HepG2 (cell line): ENCODE measurements at regions not wholly inside any gene's neighbourhood (a gene's known extent, or its start where the extent isn't known, plus 50 kb on each side); places are given as distances from the start of the nearest gene placed in this dataset.

Source experiments
- ATAC-seq: fragments of 200-7000 bp; cut with Tn5 transposase; 3 replicates; pipeline ENCODE4 v1.9.1; 2020; ENCODE audit warnings: mild to moderate bottlenecking, moderate library complexity
- BruUV-seq: library from RNA; stranded (reverse); fragments of 400-500 nt; replicated peaks from 2 replicates; lab custom pipeline; 2021; lab: Mats Ljungman, UMichigan
- CTCF ChIA-PET: fragments of 300-600 bp; formaldehyde crosslinking; extraction: SDS; loops from one replicate; lab custom pipeline; 2021; ENCODE audit warnings: low total read pairs, inconsistent platforms, low intra/inter-chr PET ratio; lab: Yijun Ruan, JAX
- POLR2A ChIA-PET: fragments of 350-600 bp; sonication (Branson Sonifier 250); formaldehyde crosslinking; loops from one replicate; lab custom pipeline; 2020; ENCODE audit warnings: antibody characterized with exemption, inconsistent platforms; lab: Yijun Ruan, JAX
- DNase-seq: peaks from one replicate; pipeline ENCODE4 v3.0.0-alpha.2; 2015; ENCODE audit warnings: low spot score
- FAIRE-seq: peaks from 3 replicates; lab custom pipeline; 2011; peaks lifted over from hg19 to GRCh38; lab: Jason Lieb, UNC
- H2AFZ ChIP-seq: one replicate; pipeline ENCODE4 v1.6.1; 2011; ENCODE audit warnings: low read length, inconsistent platforms
- H3K27ac ChIP-seq: fragments of 300-600 bp; 3 replicates; pipeline ENCODE4 v1.8.0; 2011; ENCODE audit warnings: mixed run types, mild to moderate bottlenecking, mixed read lengths, low read length, inconsistent platforms; ENCODE audit not compliant: insufficient read depth; ENCODE audit errors: extremely low read length
- H3K27me3 ChIP-seq, 2 experiments: fragments of 200-600 bp in 1 of 2; 2 replicates in 1 of 2; 3 replicates in 1 of 2; pipeline versions ENCODE4 v1.6.0 to v1.8.0; 2011; ENCODE audit warnings: low read length in 2 of 2, mild to moderate bottlenecking in 2 of 2, moderate library complexity in 2 of 2, inconsistent platforms in 1 of 2; ENCODE audit not compliant: insufficient read depth in 2 of 2, control insufficient read depth in 1 of 2
- H3K36me3 ChIP-seq, 2 experiments: fragments of 200-600 bp in 1 of 2; replicated peaks in 1 of 2; 2 replicates in 1 of 2; 3 replicates in 1 of 2; pipeline versions ENCODE4 v1.5.1 to v1.8.0; 2011; ENCODE audit warnings: low read length in 2 of 2, inconsistent platforms in 1 of 2; ENCODE audit not compliant: insufficient read depth in 2 of 2, control insufficient read depth in 1 of 2
- H3K4me1 ChIP-seq: 2 replicates; pipeline ENCODE4 v1.5.1; 2012; ENCODE audit warnings: low read length, inconsistent platforms; ENCODE audit not compliant: insufficient read depth
- H3K4me2 ChIP-seq: 2 replicates; pipeline ENCODE4 v1.6.0; 2011; ENCODE audit warnings: low read depth, low read length, inconsistent platforms
- H3K4me3 ChIP-seq, 3 experiments: fragments of 200-600 bp in 1 of 3; sonication (generic), shearing (Covaris generic) in 1 of 3; replicated peaks in 1 of 3; 2 replicates each; pipeline ENCODE4 v1.5.1; 2011 to 2016; ENCODE audit warnings: low read length in 3 of 3, inconsistent platforms in 2 of 3, low read depth in 2 of 3, mild to moderate bottlenecking in 2 of 3, control low read depth in 1 of 3, mixed read lengths in 1 of 3; ENCODE audit not compliant: insufficient read depth in 1 of 3
- H3K79me2 ChIP-seq: one replicate; pipeline ENCODE4 v1.6.1; 2011; ENCODE audit warnings: low read length, inconsistent platforms; ENCODE audit not compliant: insufficient read depth
- H3K9ac ChIP-seq: 2 replicates; pipeline ENCODE4 v1.6.0; 2011; ENCODE audit warnings: mild to moderate bottlenecking, low read depth, low read length, inconsistent platforms; ENCODE audit not compliant: insufficient read depth
- H3K9me3 ChIP-seq: 2 replicates; pipeline ENCODE4 v1.5.1; 2012; ENCODE audit warnings: mild to moderate bottlenecking, low read length
- H4K20me1 ChIP-seq: 2 replicates; pipeline ENCODE4 v1.6.0; 2011; ENCODE audit warnings: inconsistent platforms, mild to moderate bottlenecking, low read length, moderate library complexity; ENCODE audit not compliant: insufficient read depth
- CTCF ChIP-seq: sonication (generic); formaldehyde crosslinking; IDR thresholded peaks from 2 replicates; pipeline ENCODE4 v1.5.0; 2020; ENCODE audit warnings: mild to moderate bottlenecking, missing genetic modification reagents, moderate library complexity
- EP300 ChIP-seq, 3 experiments: sonication (generic) in 1 of 3; formaldehyde crosslinking in 1 of 3; IDR thresholded peaks; 2 replicates each; pipeline versions ENCODE4 v1.5.1 to v1.6.1; 2011 to 2020; ENCODE audit warnings: low read depth in 2 of 3, low read length in 2 of 3, borderline replicate concordance in 1 of 3, improper control_type of control experiment in 1 of 3, mild to moderate bottlenecking in 1 of 3, missing genetic modification reagents in 1 of 3, moderate library complexity in 1 of 3
- FOXK2 ChIP-seq: fragments of 450-650 bp; IDR thresholded peaks from 2 replicates; pipeline ENCODE4 v1.6.1; 2016
- KLF9 ChIP-seq: IDR thresholded peaks from 2 replicates; pipeline ENCODE4 v1.6.1; 2016; ENCODE audit warnings: low read depth
- MAZ ChIP-seq, 2 experiments: sonication (generic) in 1 of 2; formaldehyde crosslinking in 1 of 2; IDR thresholded peaks; 2 replicates each; pipeline versions ENCODE4 v1.5.0 to v1.6.1; 2012 to 2020; ENCODE audit warnings: low read depth in 2 of 2, mild to moderate bottlenecking in 2 of 2, borderline replicate concordance in 1 of 2, improper control_type of control experiment in 1 of 2, low read length in 1 of 2, missing genetic modification reagents in 1 of 2, moderate library complexity in 1 of 2
- NFE2L2 ChIP-seq: fragments of 150-350 bp; IDR thresholded peaks from 2 replicates; pipeline ENCODE4 v1.6.1; 2014; ENCODE audit warnings: low read length
- NFIB ChIP-seq: sonication (generic); formaldehyde crosslinking; IDR thresholded peaks from 2 replicates; pipeline ENCODE4 v1.9.0; 2021; ENCODE audit warnings: missing genetic modification reagents, mild to moderate bottlenecking, borderline replicate concordance
- ZNF430 ChIP-seq: sonication (generic); formaldehyde crosslinking; IDR thresholded peaks from 2 replicates; pipeline ENCODE4 v1.9.0; 2021; ENCODE audit warnings: mild to moderate bottlenecking, missing genetic modification reagents
- ZNF484 ChIP-seq: sonication (generic); formaldehyde crosslinking; IDR thresholded peaks from 2 replicates; pipeline ENCODE4 v1.5.1; 2020; ENCODE audit warnings: mild to moderate bottlenecking, low read depth, missing genetic modification reagents, borderline replicate concordance
- ZNF549 ChIP-seq: sonication (generic); formaldehyde crosslinking; IDR thresholded peaks from 2 replicates; pipeline ENCODE4 v1.5.0; 2020; ENCODE audit warnings: missing genetic modification reagents
- ZNF674 ChIP-seq: sonication (generic); formaldehyde crosslinking; IDR thresholded peaks from 2 replicates; pipeline ENCODE4 v1.5.0; 2020; ENCODE audit warnings: low read depth, mild to moderate bottlenecking, missing genetic modification reagents
- WGBS: methylation state at CpG from one replicate; pipeline ENCODE4 v1.1.6; 2017; ENCODE audit warnings: low lambda C conversion rate; 5-methylcytosine and 5-hydroxymethylcytosine counted together
- in situ Hi-C: cut with HindIII; loops from 2 replicates; pipeline ENCODE4 v1.10.0; 2017; ENCODE audit warnings: low pct_unique_long_range_greater_than_20kb; ENCODE audit not compliant: extremely low pct_ligation_motif_present
- intact Hi-C: fragments of 100-400 bp; cut with micrococcal nuclease; formaldehyde crosslinking; loops from one replicate; pipeline ENCODE4 v1.10.0; 2022; ENCODE audit not compliant: unreplicated experiment
- TF ChIP-seq, protein P1 (sequence below): sonication (generic); formaldehyde crosslinking; IDR thresholded peaks from 2 replicates; pipeline ENCODE4 v1.4.0; 2020; ENCODE audit warnings: mild to moderate bottlenecking, missing genetic modification reagents, borderline replicate concordance
- TF ChIP-seq, protein P2 (sequence below): sonication (generic); formaldehyde crosslinking; IDR thresholded peaks from 2 replicates; pipeline ENCODE4 v1.8.0; 2022; ENCODE audit warnings: missing genetic modification reagents, mild to moderate bottlenecking, moderate library complexity, borderline replicate concordance
- TF ChIP-seq, protein P3 (sequence below): sonication (generic); formaldehyde crosslinking; IDR thresholded peaks from 2 replicates; pipeline ENCODE4 v1.8.1; 2023; ENCODE audit warnings: mild to moderate bottlenecking, missing genetic modification reagents, borderline replicate concordance

GRCh38 chr9:1332156-1332555 lies 282.0 kb downstream of the DMRT2 start (continued):
- TF ChIP-seq, protein P1, sequence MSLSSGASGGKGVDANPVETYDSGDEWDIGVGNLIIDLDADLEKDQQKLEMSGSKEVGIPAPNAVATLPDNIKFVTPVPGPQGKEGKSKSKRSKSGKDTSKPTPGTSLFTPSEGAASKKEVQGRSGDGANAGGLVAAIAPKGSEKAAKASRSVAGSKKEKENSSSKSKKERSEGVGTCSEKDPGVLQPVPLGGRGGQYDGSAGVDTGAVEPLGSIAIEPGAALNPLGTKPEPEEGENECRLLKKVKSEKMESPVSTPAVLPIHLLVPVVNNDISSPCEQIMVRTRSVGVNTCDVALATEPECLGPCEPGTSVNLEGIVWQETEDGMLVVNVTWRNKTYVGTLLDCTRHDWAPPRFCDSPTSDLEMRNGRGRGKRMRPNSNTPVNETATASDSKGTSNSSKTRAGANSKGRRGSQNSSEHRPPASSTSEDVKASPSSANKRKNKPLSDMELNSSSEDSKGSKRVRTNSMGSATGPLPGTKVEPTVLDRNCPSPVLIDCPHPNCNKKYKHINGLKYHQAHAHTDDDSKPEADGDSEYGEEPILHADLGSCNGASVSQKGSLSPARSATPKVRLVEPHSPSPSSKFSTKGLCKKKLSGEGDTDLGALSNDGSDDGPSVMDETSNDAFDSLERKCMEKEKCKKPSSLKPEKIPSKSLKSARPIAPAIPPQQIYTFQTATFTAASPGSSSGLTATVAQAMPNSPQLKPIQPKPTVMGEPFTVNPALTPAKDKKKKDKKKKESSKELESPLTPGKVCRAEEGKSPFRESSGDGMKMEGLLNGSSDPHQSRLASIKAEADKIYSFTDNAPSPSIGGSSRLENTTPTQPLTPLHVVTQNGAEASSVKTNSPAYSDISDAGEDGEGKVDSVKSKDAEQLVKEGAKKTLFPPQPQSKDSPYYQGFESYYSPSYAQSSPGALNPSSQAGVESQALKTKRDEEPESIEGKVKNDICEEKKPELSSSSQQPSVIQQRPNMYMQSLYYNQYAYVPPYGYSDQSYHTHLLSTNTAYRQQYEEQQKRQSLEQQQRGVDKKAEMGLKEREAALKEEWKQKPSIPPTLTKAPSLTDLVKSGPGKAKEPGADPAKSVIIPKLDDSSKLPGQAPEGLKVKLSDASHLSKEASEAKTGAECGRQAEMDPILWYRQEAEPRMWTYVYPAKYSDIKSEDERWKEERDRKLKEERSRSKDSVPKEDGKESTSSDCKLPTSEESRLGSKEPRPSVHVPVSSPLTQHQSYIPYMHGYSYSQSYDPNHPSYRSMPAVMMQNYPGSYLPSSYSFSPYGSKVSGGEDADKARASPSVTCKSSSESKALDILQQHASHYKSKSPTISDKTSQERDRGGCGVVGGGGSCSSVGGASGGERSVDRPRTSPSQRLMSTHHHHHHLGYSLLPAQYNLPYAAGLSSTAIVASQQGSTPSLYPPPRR = no peak
- no peak for TF ChIP-seq FOXK2

GRCh38 chr9:1335174-1335573 lies 285.0 kb downstream of the DMRT2 start:
- no peaks in the 10 kb centered on the region for H4K20me1 ChIP-seq
- H3K9me3 ChIP-seq = no peaks in the 10 kb centered on the region
- no peak overlapping the region for H3K4me2 ChIP-seq
- ChIA-PET CTCF (no interaction called here), POLR2A (no interaction called here)
- no peaks in the 10 kb centered on the region for H3K36me3 ChIP-seq
- WGBS = 13% methylated on average over 4 of the region's 4 CpGs
- in situ Hi-C loops = no loop called here
- H3K4me3 ChIP-seq = no peak overlapping the region
- no peak for DNase-seq
- ATAC-seq = no peak
- intact Hi-C loops = no loop called here
- H3K27ac ChIP-seq = no peak overlapping the region
- no peaks in the 10 kb centered on the region for H3K4me1 ChIP-seq
- no peak overlapping the region for H3K9ac ChIP-seq
- BruUV-seq = no TSS peak
- TF ChIP-seq MAZ (IDR thresholded peaks at IDR 0.05; ENCODE audit: borderline replicate concordance, low read depth, low read length) (no peak), MAZ (CRISPR knock-in tag; IDR thresholded peaks at IDR 0.05; ENCODE audit: low read depth) (no peak), NFE2L2 (no peak), ZNF430 (CRISPR knock-in tag) (no peak), NFIB (CRISPR knock-in tag) (no peak), KLF9 (CRISPR knock-in tag) (no peak), ZNF674 (CRISPR knock-in tag) (no peak), EP300 (IDR thresholded peaks at IDR 0.05; ENCODE audit: low read depth in 2 of 2, low read length in 2 of 2) (no peak), EP300 (CRISPR knock-in tag; IDR thresholded peaks at IDR 0.05; ENCODE audit: borderline replicate concordance) (no peak), ZNF549 (CRISPR knock-in tag) (no peak), CTCF (no peak), ZNF484 (CRISPR knock-in tag) (no peak)
- TF ChIP-seq, protein P2, sequence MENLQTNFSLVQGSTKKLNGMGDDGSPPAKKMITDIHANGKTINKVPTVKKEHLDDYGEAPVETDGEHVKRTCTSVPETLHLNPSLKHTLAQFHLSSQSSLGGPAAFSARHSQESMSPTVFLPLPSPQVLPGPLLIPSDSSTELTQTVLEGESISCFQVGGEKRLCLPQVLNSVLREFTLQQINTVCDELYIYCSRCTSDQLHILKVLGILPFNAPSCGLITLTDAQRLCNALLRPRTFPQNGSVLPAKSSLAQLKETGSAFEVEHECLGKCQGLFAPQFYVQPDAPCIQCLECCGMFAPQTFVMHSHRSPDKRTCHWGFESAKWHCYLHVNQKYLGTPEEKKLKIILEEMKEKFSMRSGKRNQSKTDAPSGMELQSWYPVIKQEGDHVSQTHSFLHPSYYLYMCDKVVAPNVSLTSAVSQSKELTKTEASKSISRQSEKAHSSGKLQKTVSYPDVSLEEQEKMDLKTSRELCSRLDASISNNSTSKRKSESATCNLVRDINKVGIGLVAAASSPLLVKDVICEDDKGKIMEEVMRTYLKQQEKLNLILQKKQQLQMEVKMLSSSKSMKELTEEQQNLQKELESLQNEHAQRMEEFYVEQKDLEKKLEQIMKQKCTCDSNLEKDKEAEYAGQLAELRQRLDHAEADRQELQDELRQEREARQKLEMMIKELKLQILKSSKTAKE (CRISPR knock-in tag) = no peak
- TF ChIP-seq, protein P3, sequence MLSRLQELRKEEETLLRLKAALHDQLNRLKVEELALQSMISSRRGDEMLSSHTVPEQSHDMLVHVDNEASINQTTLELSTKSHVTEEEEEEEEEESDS (CRISPR knock-in tag) = no peak
- no peak for FAIRE-seq
- H2AFZ ChIP-seq = no peak overlapping the region
- no peaks in the 10 kb centered on the region for H3K27me3 ChIP-seq
- no peaks in the 10 kb centered on the region for H3K79me2 ChIP-seq
